ENCODE measurements at regions not wholly inside any gene's neighbourhood (a gene's known extent, or its start where the extent isn't known, plus 50 kb on each side); places are given as distances from the start of the nearest gene placed in this dataset.

DNA sequence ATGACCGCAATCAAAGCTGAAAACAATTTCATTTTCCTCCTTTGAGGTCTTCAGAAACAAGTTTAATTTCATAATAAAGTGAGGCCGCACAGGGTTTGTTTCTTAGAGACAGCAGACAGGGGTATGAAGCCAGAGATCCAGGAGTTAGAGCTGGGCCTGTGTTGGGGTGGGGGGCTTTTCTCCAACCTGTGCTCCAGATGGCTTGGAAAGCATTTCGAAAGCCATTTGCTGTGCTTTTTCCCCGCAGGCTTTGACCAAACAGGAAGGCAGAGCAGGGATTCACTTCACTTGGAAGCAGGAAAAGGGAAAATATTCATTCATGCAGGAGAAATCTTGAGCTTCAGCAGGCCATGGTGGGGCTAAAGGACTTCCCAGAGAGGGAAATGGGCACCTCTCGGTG is 617.4 kb downstream of the SOX6 start:
- Histone ChIP-seq H4K91ac (ENCODE audit: insufficient read length, low read depth, low read length) (no peak overlapping the region), H2AK5ac (ENCODE audit: insufficient read length, low read length) (no peak overlapping the region), H3K79me1 (ENCODE audit: insufficient read depth, low read depth, low read length, poor library complexity, severe bottlenecking) (no peaks in the 10 kb centered on the region), H3K56ac (ENCODE audit: insufficient read length, low read depth, low read length) (no peak overlapping the region), H3K4ac (ENCODE audit: low read depth, low read length) (no peak overlapping the region), H3T11ph (ENCODE audit: low read length) (no peak overlapping the region), H3K27ac (ENCODE audit: insufficient read length, low read depth, low read length) (no peak overlapping the region), H3K23me2 (ENCODE audit: insufficient read length, low read depth, low read length, poor library complexity, severe bottlenecking) (no peaks in the 10 kb centered on the region), H2BK5ac (ENCODE audit: insufficient read length, low read length) (no peak overlapping the region), H2BK12ac (ENCODE audit: insufficient read length, low read depth, low read length) (no peak overlapping the region), H3K14ac (ENCODE audit: insufficient read depth, low read length) (no peak overlapping the region), H2BK15ac (ENCODE audit: low read depth, low read length) (no peak overlapping the region), H3K23ac (ENCODE audit: insufficient read length, low read depth, low read length) (no peak overlapping the region), H3K4me1 (ENCODE audit: insufficient read depth, low read length) (no peaks in the 10 kb centered on the region), H4K8ac (replicated peaks; ENCODE audit: insufficient read length, low read depth, low read length) (no peak overlapping the region), H3K27me3 (ENCODE audit: insufficient read depth, low read length) (no peaks in the 10 kb centered on the region), H3K9ac (ENCODE audit: extremely low read depth, insufficient read length, low read length) (no peak overlapping the region), H2BK20ac (ENCODE audit: low read depth, low read length, poor library complexity, severe bottlenecking) (no peak overlapping the region), H3K4me2 (ENCODE audit: insufficient read depth, insufficient read length, low read length) (no peak overlapping the region), H2BK120ac (ENCODE audit: low read depth, low read length, poor library complexity, severe bottlenecking) (no peak overlapping the region), H3K79me2 (ENCODE audit: insufficient read depth, low read length) (no peaks in the 10 kb centered on the region), H3K9me3 (ENCODE audit: control insufficient read depth, low read depth, low read length) (no peaks in the 10 kb centered on the region), H3K18ac (ENCODE audit: insufficient read length, low read depth, low read length) (no peak overlapping the region), H2AFZ (ENCODE audit: low read length) (no peak overlapping the region), H4K20me1 (ENCODE audit: control insufficient read depth, insufficient read depth, insufficient read length) (no peaks in the 10 kb centered on the region), H4K5ac (ENCODE audit: insufficient read length, low read depth, low read length) (no peak overlapping the region)
- Mint-ChIP-seq H3K36me3 (ENCODE audit: insufficient read depth in 1 of 3, low read depth in 3 of 3) (no peaks in the 10 kb centered on the region; a peak in 1 of 7 replicates), H3K4me1 (peaks cover 3 to 6% of the 10 kb centered on the region in 2 experiments; a peak in 2 of 4 replicates), H3K4me3 (no peak overlapping the region), H3K27me3 (ENCODE audit: low read depth) (peaks cover 5% of the 10 kb centered on the region), H3K27ac (peak overlapping the region in 1 of 3 experiments; percentile 46; a peak in 1 of 7 replicates), H3K9me3 (peaks cover 0 to 2% of the 10 kb centered on the region in 2 experiments; a peak in 2 of 5 replicates)
- TF ChIP-seq, protein P1, sequence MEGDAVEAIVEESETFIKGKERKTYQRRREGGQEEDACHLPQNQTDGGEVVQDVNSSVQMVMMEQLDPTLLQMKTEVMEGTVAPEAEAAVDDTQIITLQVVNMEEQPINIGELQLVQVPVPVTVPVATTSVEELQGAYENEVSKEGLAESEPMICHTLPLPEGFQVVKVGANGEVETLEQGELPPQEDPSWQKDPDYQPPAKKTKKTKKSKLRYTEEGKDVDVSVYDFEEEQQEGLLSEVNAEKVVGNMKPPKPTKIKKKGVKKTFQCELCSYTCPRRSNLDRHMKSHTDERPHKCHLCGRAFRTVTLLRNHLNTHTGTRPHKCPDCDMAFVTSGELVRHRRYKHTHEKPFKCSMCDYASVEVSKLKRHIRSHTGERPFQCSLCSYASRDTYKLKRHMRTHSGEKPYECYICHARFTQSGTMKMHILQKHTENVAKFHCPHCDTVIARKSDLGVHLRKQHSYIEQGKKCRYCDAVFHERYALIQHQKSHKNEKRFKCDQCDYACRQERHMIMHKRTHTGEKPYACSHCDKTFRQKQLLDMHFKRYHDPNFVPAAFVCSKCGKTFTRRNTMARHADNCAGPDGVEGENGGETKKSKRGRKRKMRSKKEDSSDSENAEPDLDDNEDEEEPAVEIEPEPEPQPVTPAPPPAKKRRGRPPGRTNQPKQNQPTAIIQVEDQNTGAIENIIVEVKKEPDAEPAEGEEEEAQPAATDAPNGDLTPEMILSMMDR (conservative IDR thresholded peaks at IDR 0.05): no peak
- no peak for DNase-seq
- WGBS (ENCODE audit: extremely low coverage, insufficient read length, low lambda C conversion rate): no CpG with 5 or more reads among the region's 5 CpGs

All from H9 (cell line).